GM19328 (cell line): ENCODE measurements at regions not wholly inside any gene's neighbourhood (a gene's known extent, or its start where the extent isn't known, plus 50 kb on each side); places are given as distances from the start of the nearest gene placed in this dataset.
"Not testable (repeated sequence)": the region's sequence is repeated elsewhere in the genome, so short reads cannot be mapped to it uniquely, and the experiment has no call there.

Source experiments
- ATAC-seq: cut with Tn5 transposase; IDR thresholded peaks from one replicate; pipeline ENCODE4 v1.9.1; 2021; ENCODE audit warnings: mild to moderate bottlenecking, moderate library complexity; ENCODE audit not compliant: unreplicated experiment

- no peak for ATAC-seq
Observed at GRCh38 chr11:41675205-41675604, 215.8 kb upstream of the LRRC4C start.

GRCh38 chr11:41713030-41713429 lies 253.6 kb upstream of the LRRC4C start:
- no peak for ATAC-seq

- no peak for ATAC-seq
Observed at GRCh38 chr11:41714101-41714500, 254.6 kb upstream of the LRRC4C start.

- no peak for ATAC-seq
Observed at GRCh38 chr11:41716862-41717261, 257.4 kb upstream of the LRRC4C start.

- no peak for ATAC-seq
Observed at GRCh38 chr11:41720761-41721160, 261.3 kb upstream of the LRRC4C start.

GRCh38 chr11:41728161-41728560 lies 268.7 kb upstream of the LRRC4C start:
- ATAC-seq = not testable (repeated sequence)

GRCh38 chr11:41775296-41775695 lies 315.8 kb upstream of the LRRC4C start:
- no peak for ATAC-seq

- no peak for ATAC-seq
Observed at GRCh38 chr11:41779401-41779960, 320.0 kb upstream of the LRRC4C start.

GRCh38 chr11:41781441-41781840 lies 322.0 kb upstream of the LRRC4C start:
- ATAC-seq = no peak

GRCh38 chr11:41784513-41785335 lies 325.3 kb upstream of the LRRC4C start:
- ATAC-seq = no peak

- no peak for ATAC-seq
Observed at GRCh38 chr11:41786087-41786486, 326.6 kb upstream of the LRRC4C start.

- ATAC-seq = no peak
Observed at GRCh38 chr11:41788177-41788576, 328.7 kb upstream of the LRRC4C start.

GRCh38 chr11:41789376-41789775 lies 329.9 kb upstream of the LRRC4C start:
- no peak for ATAC-seq

GRCh38 chr11:41795004-41795403 lies 335.6 kb upstream of the LRRC4C start:
- no peak for ATAC-seq

- no peak for ATAC-seq
Observed at GRCh38 chr11:41799754-41800153, 340.3 kb upstream of the LRRC4C start.

- no peak for ATAC-seq
Observed at GRCh38 chr11:41803895-41804294, 344.4 kb upstream of the LRRC4C start.

- no peak for ATAC-seq
Observed at GRCh38 chr11:41816396-41816795, 356.9 kb upstream of the LRRC4C start.

- not testable (repeated sequence) for ATAC-seq
Observed at GRCh38 chr11:41824287-41824686, 364.8 kb upstream of the LRRC4C start.

GRCh38 chr11:41826085-41826484 lies 366.6 kb upstream of the LRRC4C start:
- ATAC-seq = no peak

- no peak for ATAC-seq
Observed at GRCh38 chr11:41836431-41836830, 377.0 kb upstream of the LRRC4C start.

GRCh38 chr11:41842673-41843072 lies 383.2 kb upstream of the LRRC4C start:
- ATAC-seq = no peak

GRCh38 chr11:41845066-41845465 lies 385.6 kb upstream of the LRRC4C start:
- no peak for ATAC-seq

- no peak for ATAC-seq
Observed at GRCh38 chr11:41848349-41848748, 388.9 kb upstream of the LRRC4C start.
